HepG2 (cell line): ENCODE measurements at regions not wholly inside any gene's neighbourhood (a gene's known extent, or its start where the extent isn't known, plus 50 kb on each side); places are given as distances from the start of the nearest gene placed in this dataset.

Experiments
- ATAC-seq: fragments of 200-7000 bp; cut with Tn5 transposase; 3 replicates; pipeline ENCODE4 v1.9.1; 2020; ENCODE audit warnings: mild to moderate bottlenecking, moderate library complexity
- BruUV-seq: library from RNA; stranded (reverse); fragments of 400-500 nt; replicated peaks from 2 replicates; lab custom pipeline; 2021; lab: Mats Ljungman, UMichigan
- CTCF ChIA-PET: fragments of 300-600 bp; formaldehyde crosslinking; extraction: SDS; loops from one replicate; lab custom pipeline; 2021; ENCODE audit warnings: low total read pairs, inconsistent platforms, low intra/inter-chr PET ratio; lab: Yijun Ruan, JAX
- POLR2A ChIA-PET: fragments of 350-600 bp; sonication (Branson Sonifier 250); formaldehyde crosslinking; loops from one replicate; lab custom pipeline; 2020; ENCODE audit warnings: antibody characterized with exemption, inconsistent platforms; lab: Yijun Ruan, JAX
- DNase-seq: peaks from one replicate; pipeline ENCODE4 v3.0.0-alpha.2; 2015; ENCODE audit warnings: low spot score
- FAIRE-seq: peaks from 3 replicates; lab custom pipeline; 2011; peaks lifted over from hg19 to GRCh38; lab: Jason Lieb, UNC
- H2AFZ ChIP-seq: one replicate; pipeline ENCODE4 v1.6.1; 2011; ENCODE audit warnings: low read length, inconsistent platforms
- H3K27ac ChIP-seq: fragments of 300-600 bp; 3 replicates; pipeline ENCODE4 v1.8.0; 2011; ENCODE audit warnings: mixed run types, mild to moderate bottlenecking, mixed read lengths, low read length, inconsistent platforms; ENCODE audit not compliant: insufficient read depth; ENCODE audit errors: extremely low read length
- H3K27me3 ChIP-seq, 2 experiments: fragments of 200-600 bp in 1 of 2; 2 replicates in 1 of 2; 3 replicates in 1 of 2; pipeline versions ENCODE4 v1.6.0 to v1.8.0; 2011; ENCODE audit warnings: low read length in 2 of 2, mild to moderate bottlenecking in 2 of 2, moderate library complexity in 2 of 2, inconsistent platforms in 1 of 2; ENCODE audit not compliant: insufficient read depth in 2 of 2, control insufficient read depth in 1 of 2
- H3K36me3 ChIP-seq, 2 experiments: fragments of 200-600 bp in 1 of 2; replicated peaks in 1 of 2; 2 replicates in 1 of 2; 3 replicates in 1 of 2; pipeline versions ENCODE4 v1.5.1 to v1.8.0; 2011; ENCODE audit warnings: low read length in 2 of 2, inconsistent platforms in 1 of 2; ENCODE audit not compliant: insufficient read depth in 2 of 2, control insufficient read depth in 1 of 2
- H3K4me1 ChIP-seq: 2 replicates; pipeline ENCODE4 v1.5.1; 2012; ENCODE audit warnings: low read length, inconsistent platforms; ENCODE audit not compliant: insufficient read depth
- H3K4me2 ChIP-seq: 2 replicates; pipeline ENCODE4 v1.6.0; 2011; ENCODE audit warnings: low read depth, low read length, inconsistent platforms
- H3K4me3 ChIP-seq, 3 experiments: fragments of 200-600 bp in 1 of 3; sonication (generic), shearing (Covaris generic) in 1 of 3; replicated peaks in 1 of 3; 2 replicates each; pipeline ENCODE4 v1.5.1; 2011 to 2016; ENCODE audit warnings: low read length in 3 of 3, inconsistent platforms in 2 of 3, low read depth in 2 of 3, mild to moderate bottlenecking in 2 of 3, control low read depth in 1 of 3, mixed read lengths in 1 of 3; ENCODE audit not compliant: insufficient read depth in 1 of 3
- H3K79me2 ChIP-seq: one replicate; pipeline ENCODE4 v1.6.1; 2011; ENCODE audit warnings: low read length, inconsistent platforms; ENCODE audit not compliant: insufficient read depth
- H3K9ac ChIP-seq: 2 replicates; pipeline ENCODE4 v1.6.0; 2011; ENCODE audit warnings: mild to moderate bottlenecking, low read depth, low read length, inconsistent platforms; ENCODE audit not compliant: insufficient read depth
- H3K9me3 ChIP-seq: 2 replicates; pipeline ENCODE4 v1.5.1; 2012; ENCODE audit warnings: mild to moderate bottlenecking, low read length
- H4K20me1 ChIP-seq: 2 replicates; pipeline ENCODE4 v1.6.0; 2011; ENCODE audit warnings: inconsistent platforms, mild to moderate bottlenecking, low read length, moderate library complexity; ENCODE audit not compliant: insufficient read depth
- ELF3 ChIP-seq: IDR thresholded peaks from 2 replicates; pipeline ENCODE4 v1.6.1; 2016; ENCODE audit warnings: missing genetic modification reagents, missing compliant biosample characterization
- HOXD1 ChIP-seq: sonication (generic); formaldehyde crosslinking; IDR thresholded peaks from 2 replicates; pipeline ENCODE4 v1.5.0; 2020; ENCODE audit warnings: missing genetic modification reagents
- KDM6A ChIP-seq: IDR thresholded peaks from 2 replicates; pipeline ENCODE4 v1.6.1; 2016; ENCODE audit warnings: low read depth
- MED1 ChIP-seq: sonication (generic); formaldehyde crosslinking; IDR thresholded peaks from 2 replicates; pipeline ENCODE4 v1.4.0; 2020; ENCODE audit warnings: missing genetic modification reagents
- NRL ChIP-seq: sonication (generic); formaldehyde crosslinking; IDR thresholded peaks from 2 replicates; pipeline ENCODE4 v1.5.0; 2020; ENCODE audit warnings: missing genetic modification reagents, mild to moderate bottlenecking, moderate library complexity, borderline replicate concordance
- PHF8 ChIP-seq: sonication (generic); formaldehyde crosslinking; IDR thresholded peaks from 2 replicates; pipeline ENCODE4 v1.5.0; 2020; ENCODE audit warnings: missing genetic modification reagents
- PTBP1 ChIP-seq: fragments of 200-400 bp; formaldehyde crosslinking; IDR thresholded peaks from 2 replicates; pipeline ENCODE4 v1.6.1; 2018; ENCODE audit warnings: low read length, low read depth; ENCODE audit not compliant: poor library complexity, severe bottlenecking
- SMAD9 ChIP-seq: sonication (generic); formaldehyde crosslinking; IDR thresholded peaks from 2 replicates; pipeline ENCODE4 v1.5.1; 2020; ENCODE audit warnings: mild to moderate bottlenecking, missing genetic modification reagents
- SMYD3 ChIP-seq: sonication (generic); formaldehyde crosslinking; IDR thresholded peaks from 2 replicates; pipeline ENCODE4 v1.8.1; 2023; ENCODE audit warnings: mild to moderate bottlenecking, missing genetic modification reagents
- SNAI1 ChIP-seq: sonication (generic); formaldehyde crosslinking; IDR thresholded peaks from 2 replicates; pipeline ENCODE4 v1.5.0; 2020; ENCODE audit warnings: mild to moderate bottlenecking, missing genetic modification reagents, borderline replicate concordance
- SP1 ChIP-seq, 2 experiments: fragments of 450-650 bp in 1 of 2; sonication (generic) in 1 of 2; formaldehyde crosslinking in 1 of 2; IDR thresholded peaks; 2 replicates each; pipeline versions ENCODE4 v1.4.0 to v1.6.1; 2016 to 2020; ENCODE audit warnings: missing genetic modification reagents in 1 of 2
- WIZ ChIP-seq: sonication (generic); formaldehyde crosslinking; IDR thresholded peaks from 2 replicates; pipeline ENCODE4 v1.5.1; 2020; ENCODE audit warnings: mild to moderate bottlenecking, missing genetic modification reagents
- ZNF496 ChIP-seq: sonication (generic); formaldehyde crosslinking; IDR thresholded peaks from 2 replicates; pipeline ENCODE4 v1.8.1; 2023; ENCODE audit warnings: mild to moderate bottlenecking, moderate library complexity, missing genetic modification reagents; ENCODE audit not compliant: insufficient replicate concordance
- ZNF546 ChIP-seq: sonication (generic); formaldehyde crosslinking; conservative IDR thresholded peaks from 2 replicates; pipeline ENCODE4 v1.8.1; 2023; ENCODE audit warnings: mild to moderate bottlenecking, missing genetic modification reagents
- WGBS: methylation state at CpG from one replicate; pipeline ENCODE4 v1.1.6; 2017; ENCODE audit warnings: low lambda C conversion rate; 5-methylcytosine and 5-hydroxymethylcytosine counted together
- in situ Hi-C: cut with HindIII; loops from 2 replicates; pipeline ENCODE4 v1.10.0; 2017; ENCODE audit warnings: low pct_unique_long_range_greater_than_20kb; ENCODE audit not compliant: extremely low pct_ligation_motif_present
- intact Hi-C: fragments of 100-400 bp; cut with micrococcal nuclease; formaldehyde crosslinking; loops from one replicate; pipeline ENCODE4 v1.10.0; 2022; ENCODE audit not compliant: unreplicated experiment
- TF ChIP-seq, protein P1 (sequence below): sonication (generic); formaldehyde crosslinking; IDR thresholded peaks from 2 replicates; pipeline ENCODE4 v1.4.0; 2020; ENCODE audit warnings: mild to moderate bottlenecking, missing genetic modification reagents

- H3K36me3 ChIP-seq, result no peaks in the 10 kb centered on the region
- peaks cover 68% of the 10 kb centered on the region for H3K9me3 ChIP-seq
- H3K27me3 ChIP-seq, result no peaks in the 10 kb centered on the region
- no peak overlapping the region for H3K4me2 ChIP-seq
- 0% methylated on average over 2 of the region's 2 CpGs for WGBS
- no TSS peak for BruUV-seq
- FAIRE-seq (no peak), DNase-seq (no peak), ATAC-seq (no peak)
- intact Hi-C loops, result no loop called here
- in situ Hi-C loops, result no loop called here
- no peak overlapping the region for H3K4me3 ChIP-seq
- H3K27ac ChIP-seq, result no peak overlapping the region
- H3K79me2 ChIP-seq, result no peaks in the 10 kb centered on the region
- H3K9ac ChIP-seq, result no peak overlapping the region
- no peak overlapping the region for H2AFZ ChIP-seq
- H3K4me1 ChIP-seq, result no peaks in the 10 kb centered on the region
- ChIA-PET POLR2A (no interaction called here), CTCF (no interaction called here)
- H4K20me1 ChIP-seq, result no peaks in the 10 kb centered on the region
- no peak for TF ChIP-seq ELF3 (CRISPR knock-in tag)
- no peak for TF ChIP-seq WIZ (CRISPR knock-in tag)
- no peak for TF ChIP-seq MED1 (CRISPR knock-in tag)
- TF ChIP-seq SMYD3 (CRISPR knock-in tag), result no peak
- TF ChIP-seq ZNF546 (CRISPR knock-in tag), result no peak
- TF ChIP-seq, protein P1, sequence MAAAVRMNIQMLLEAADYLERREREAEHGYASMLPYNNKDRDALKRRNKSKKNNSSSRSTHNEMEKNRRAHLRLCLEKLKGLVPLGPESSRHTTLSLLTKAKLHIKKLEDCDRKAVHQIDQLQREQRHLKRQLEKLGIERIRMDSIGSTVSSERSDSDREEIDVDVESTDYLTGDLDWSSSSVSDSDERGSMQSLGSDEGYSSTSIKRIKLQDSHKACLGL (CRISPR knock-in tag), result no peak
- TF ChIP-seq HOXD1 (CRISPR knock-in tag), result no peak
- no peak for TF ChIP-seq KDM6A (CRISPR knock-in tag)
- TF ChIP-seq PHF8, result no peak
- TF ChIP-seq SNAI1 (CRISPR knock-in tag), result no peak
- TF ChIP-seq NRL, result no peak
- TF ChIP-seq SMAD9 (CRISPR knock-in tag), result no peak
- no peak for TF ChIP-seq SP1 (IDR thresholded peaks at IDR 0.05)
- TF ChIP-seq SP1 (CRISPR knock-in tag; IDR thresholded peaks at IDR 0.05), result no peak
- TF ChIP-seq PTBP1, result no peak
- no peak for TF ChIP-seq ZNF496 (CRISPR knock-in tag)
Observed at GRCh38 chr7:136479922-136480321, 388.5 kb upstream of the CHRM2 start.
